ENCODE measurements at regions not wholly inside any gene's neighbourhood (a gene's known extent, or its start where the extent isn't known, plus 50 kb on each side); places are given as distances from the start of the nearest gene placed in this dataset.
"Not testable (repeated sequence)": the region's sequence is repeated elsewhere in the genome, so short reads cannot be mapped to it uniquely, and the experiment has no call there.

DNA sequence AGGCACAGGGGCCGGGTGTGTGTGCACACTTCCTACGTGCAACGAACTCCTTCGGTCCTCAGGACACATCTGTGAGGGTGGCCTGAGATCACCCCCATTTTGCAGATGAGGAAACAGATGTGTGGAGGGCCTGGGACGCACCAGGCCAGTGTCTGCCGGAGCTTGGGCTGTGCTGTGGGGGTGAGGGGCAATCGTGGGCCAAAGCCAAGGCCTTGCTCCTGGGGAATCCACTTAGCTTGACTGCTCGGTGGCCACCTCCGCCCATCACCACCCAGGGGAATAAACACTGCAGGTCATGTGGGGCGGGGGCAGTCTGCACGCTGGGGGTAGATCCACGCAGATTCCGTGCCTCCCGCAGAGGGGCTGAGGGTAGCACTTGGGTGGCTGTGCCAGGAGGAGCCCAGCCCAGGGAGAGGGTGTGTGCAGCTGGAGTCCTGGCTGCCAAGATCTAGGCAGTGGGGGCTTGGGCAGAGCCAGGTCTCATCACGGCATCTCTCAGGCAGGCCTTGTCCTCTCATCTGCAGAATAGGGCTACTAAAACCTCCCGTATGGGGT, 70.8 kb upstream of the EN2 start:
- 68% methylated on average over 16 of the region's 16 CpGs for WGBS
- no peak for DNase-seq
- Histone ChIP-seq H3K27me3 (ENCODE audit: control insufficient read depth, insufficient read depth) (no peaks in the 10 kb centered on the region), H3K4me3 (ENCODE audit: low read length) (no peak overlapping the region), H3K4me1 (ENCODE audit: control insufficient read depth, insufficient read depth, low read length) (no peaks in the 10 kb centered on the region), H3K27ac (ENCODE audit: low read length) (no peak overlapping the region), H3K9me3 (ENCODE audit: control insufficient read depth, low read length) (no peaks in the 10 kb centered on the region)
- no peak for ATAC-seq
- intact Hi-C loops (cut with DNase I): no loop called here

DNA sequence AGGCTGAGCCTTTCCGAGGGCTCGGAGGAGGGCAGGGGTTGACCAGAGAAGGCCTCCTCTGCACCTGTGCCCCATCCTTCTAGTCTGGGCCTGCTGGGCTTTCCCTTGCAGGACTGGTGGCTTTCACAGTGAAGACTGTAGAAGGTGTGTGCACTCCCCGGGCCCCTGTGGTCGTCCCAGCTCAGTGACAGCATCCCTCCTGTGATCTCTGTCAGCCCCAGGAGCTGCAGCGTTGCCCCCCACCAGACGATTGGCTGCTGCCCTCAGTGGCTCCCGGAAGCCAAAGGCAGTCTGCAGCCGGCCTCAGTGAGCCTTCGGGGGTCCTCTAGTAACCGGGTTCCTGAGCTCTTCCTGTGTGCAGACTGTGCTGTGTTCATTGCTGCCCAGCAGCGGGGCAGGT, 69.4 kb upstream of the EN2 start:
- DNase-seq: no peak
- no peak overlapping the region for H3K27ac ChIP-seq (ENCODE audit: low read length)
- 57% methylated on average over 11 of the region's 11 CpGs for WGBS
- no peaks in the 10 kb centered on the region for H3K9me3 ChIP-seq (ENCODE audit: control insufficient read depth, low read length)
- ATAC-seq: no peak
- no peaks in the 10 kb centered on the region for H3K4me1 ChIP-seq (ENCODE audit: control insufficient read depth, insufficient read depth, low read length)
- no peak overlapping the region for H3K4me3 ChIP-seq (ENCODE audit: low read length)
- no peaks in the 10 kb centered on the region for H3K27me3 ChIP-seq (ENCODE audit: control insufficient read depth, insufficient read depth)
- intact Hi-C loops (cut with DNase I): no loop called here

DNA sequence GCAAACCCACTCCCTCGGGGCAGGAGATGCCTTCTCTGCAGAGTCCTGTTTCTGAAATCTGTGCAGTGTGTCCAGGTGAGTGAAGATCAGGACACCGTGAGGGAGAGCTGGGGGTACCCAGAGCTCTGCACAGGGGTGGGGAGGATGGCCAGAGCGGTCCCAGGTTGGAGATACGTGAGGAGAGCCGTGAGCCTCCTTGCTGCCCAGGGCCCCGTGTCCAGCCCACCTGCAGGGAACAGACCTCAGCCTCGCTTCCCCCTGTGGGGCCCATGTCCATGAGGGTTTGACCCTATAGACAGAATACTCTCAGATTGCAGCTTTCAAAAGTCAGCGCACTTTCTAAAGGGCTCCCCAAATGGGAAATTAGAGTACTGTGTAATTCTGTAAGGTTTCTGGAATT, 66.5 kb upstream of the EN2 start:
- Histone ChIP-seq H3K27me3 (ENCODE audit: control insufficient read depth, insufficient read depth) (no peaks in the 10 kb centered on the region), H3K4me1 (ENCODE audit: control insufficient read depth, insufficient read depth, low read length) (no peaks in the 10 kb centered on the region), H3K4me3 (ENCODE audit: low read length) (no peak overlapping the region), H3K27ac (ENCODE audit: low read length) (no peak overlapping the region), H3K9me3 (ENCODE audit: control insufficient read depth, low read length) (no peaks in the 10 kb centered on the region)
- intact Hi-C loops (cut with DNase I): no loop called here
- ATAC-seq (no peak), DNase-seq (no peak)
- WGBS: 74% methylated on average over 8 of the region's 8 CpGs

DNA sequence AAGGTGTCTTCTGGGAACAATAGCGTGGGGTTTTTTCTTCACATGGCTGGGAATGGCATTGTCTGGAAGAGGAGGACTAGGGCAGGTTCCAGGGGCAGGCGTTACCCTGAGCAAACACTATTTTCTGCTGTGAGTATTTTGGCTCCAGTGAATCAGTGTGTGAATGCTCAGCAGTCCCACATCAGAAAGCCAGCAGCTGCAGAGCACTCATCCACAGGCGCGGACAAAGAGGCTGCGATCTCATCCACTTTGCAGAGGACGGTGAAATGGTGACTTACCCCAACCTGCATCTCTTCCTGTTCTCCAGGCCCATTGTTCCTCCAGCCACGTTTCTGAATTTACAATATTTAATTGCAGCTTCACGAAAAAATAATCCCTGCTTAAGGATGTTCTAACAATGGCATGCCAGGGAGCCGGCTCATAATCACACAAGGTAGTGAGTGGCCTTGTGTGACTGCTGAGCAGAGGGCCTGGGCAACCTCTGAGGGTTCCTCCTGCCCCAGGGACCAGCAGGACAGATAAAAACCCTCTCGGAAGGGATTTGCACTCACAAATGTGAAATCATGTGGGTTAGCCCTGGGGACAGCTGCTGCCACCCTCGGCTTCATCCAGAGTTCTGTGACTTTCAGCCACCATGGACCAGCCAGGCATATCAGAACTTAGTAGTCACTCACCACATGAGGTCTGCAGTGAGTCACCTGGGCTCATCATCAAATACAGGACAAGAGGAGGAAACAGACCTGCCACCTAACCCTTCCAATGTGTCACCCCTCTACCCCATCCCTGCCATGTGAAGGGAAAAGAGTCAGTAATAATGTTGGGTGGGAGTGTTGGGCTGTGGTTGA, 65.0 kb upstream of the EN2 start:
- Histone ChIP-seq H3K4me1 (ENCODE audit: control insufficient read depth, insufficient read depth, low read length) (no peaks in the 10 kb centered on the region), H3K27ac (ENCODE audit: low read length) (no peak overlapping the region), H3K27me3 (ENCODE audit: control insufficient read depth, insufficient read depth) (no peaks in the 10 kb centered on the region), H3K4me3 (ENCODE audit: low read length) (no peak overlapping the region), H3K9me3 (ENCODE audit: control insufficient read depth, low read length) (no peaks in the 10 kb centered on the region)
- intact Hi-C loops (cut with DNase I): no loop called here
- WGBS: 70% methylated on average over 11 of the region's 11 CpGs
- DNase-seq (no peak), ATAC-seq (no peak)

DNA sequence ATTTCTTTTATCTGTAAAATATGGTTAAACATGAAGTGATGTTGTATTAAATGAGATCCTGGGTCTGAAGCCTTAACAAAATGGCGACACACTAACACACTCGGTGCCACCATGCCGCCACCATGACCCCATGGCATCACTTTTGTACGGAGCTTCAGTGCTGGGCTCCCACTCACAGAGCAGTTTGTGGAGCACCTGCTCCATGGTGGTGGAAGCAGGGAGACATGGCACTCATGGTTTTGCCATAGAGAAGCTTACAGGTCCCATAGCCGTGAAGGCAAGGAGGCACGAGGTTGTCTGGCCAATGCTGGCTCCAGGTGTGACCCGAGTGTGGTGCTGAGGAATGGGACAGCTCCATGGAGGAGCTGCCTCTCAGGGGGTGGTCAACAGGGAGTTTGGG, 63.5 kb upstream of the EN2 start:
- Histone ChIP-seq H3K9me3 (ENCODE audit: control insufficient read depth, low read length) (no peaks in the 10 kb centered on the region), H3K4me3 (ENCODE audit: low read length) (no peak overlapping the region), H3K27ac (ENCODE audit: low read length) (no peak overlapping the region), H3K4me1 (ENCODE audit: control insufficient read depth, insufficient read depth, low read length) (no peaks in the 10 kb centered on the region), H3K27me3 (ENCODE audit: control insufficient read depth, insufficient read depth) (no peaks in the 10 kb centered on the region)
- ATAC-seq: no peak
- WGBS: 86% methylated on average over 7 of the region's 7 CpGs
- DNase-seq: no peak
- intact Hi-C loops (cut with DNase I): no loop called here

DNA sequence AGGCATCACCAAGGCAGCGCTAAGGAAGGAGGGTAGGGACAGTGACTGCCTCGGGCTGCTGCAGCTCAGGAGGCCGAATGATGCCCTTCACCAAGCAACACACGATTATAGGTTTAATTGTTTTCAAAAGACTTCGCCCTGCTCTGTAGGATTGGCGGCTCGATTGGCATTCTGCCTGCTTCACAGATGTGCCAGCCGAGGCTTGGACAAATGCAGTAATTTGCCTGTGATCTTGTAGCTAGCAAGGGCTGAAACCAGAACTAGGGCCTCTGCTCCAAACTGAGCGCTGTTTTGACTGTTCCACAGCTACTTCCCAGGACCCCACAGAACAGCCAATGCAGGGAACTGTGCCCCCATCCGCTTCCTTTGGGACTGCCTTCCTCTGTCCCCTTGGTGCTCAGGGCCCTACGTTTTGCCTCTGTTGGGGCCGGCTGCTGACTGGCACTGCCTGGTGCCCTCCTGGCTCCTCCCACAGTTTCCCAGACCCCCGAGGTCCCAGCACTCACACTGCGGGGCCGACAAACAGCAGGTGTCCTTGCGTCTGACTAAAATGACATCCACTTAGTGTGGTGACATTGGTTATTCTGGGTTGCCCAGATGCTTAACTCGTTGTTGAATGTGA, 62.6 kb upstream of the EN2 start:
- ATAC-seq (no peak), DNase-seq (no peak)
- Histone ChIP-seq H3K4me1 (ENCODE audit: control insufficient read depth, insufficient read depth, low read length) (no peaks in the 10 kb centered on the region), H3K27me3 (ENCODE audit: control insufficient read depth, insufficient read depth) (no peaks in the 10 kb centered on the region), H3K9me3 (ENCODE audit: control insufficient read depth, low read length) (no peaks in the 10 kb centered on the region), H3K27ac (ENCODE audit: low read length) (no peak overlapping the region), H3K4me3 (ENCODE audit: low read length) (no peak overlapping the region)
- WGBS: 57% methylated on average over 17 of the region's 17 CpGs
- intact Hi-C loops (cut with DNase I): no loop called here

DNA sequence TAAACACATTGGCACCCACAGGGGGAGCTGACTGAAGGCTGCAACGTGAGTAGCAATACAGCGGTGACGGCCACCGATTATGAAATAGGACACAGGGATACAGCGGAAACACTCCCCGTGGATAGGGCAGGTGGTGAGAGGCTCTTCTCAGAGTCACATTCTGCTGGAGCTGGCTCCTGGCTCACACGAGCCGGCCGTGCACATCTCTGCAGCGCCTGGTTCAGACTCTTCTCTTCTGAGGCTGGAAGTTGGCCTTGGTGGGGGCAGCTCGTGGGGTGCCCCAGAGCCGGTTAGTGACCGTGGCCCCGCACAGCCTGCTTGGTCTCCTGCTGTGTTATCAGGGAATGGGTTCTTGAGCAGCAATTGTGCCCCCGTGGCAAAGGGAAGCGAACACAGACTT, 61.3 kb upstream of the EN2 start:
- no peak overlapping the region for H3K27ac ChIP-seq (ENCODE audit: low read length)
- intact Hi-C loops (cut with DNase I): no loop called here
- DNase-seq (no peak), ATAC-seq (no peak)
- H3K4me3 ChIP-seq (ENCODE audit: low read length): no peak overlapping the region
- no peaks in the 10 kb centered on the region for H3K4me1 ChIP-seq (ENCODE audit: control insufficient read depth, insufficient read depth, low read length)
- no peaks in the 10 kb centered on the region for H3K9me3 ChIP-seq (ENCODE audit: control insufficient read depth, low read length)
- H3K27me3 ChIP-seq (ENCODE audit: control insufficient read depth, insufficient read depth): no peaks in the 10 kb centered on the region
- WGBS: 83% methylated on average over 16 of the region's 16 CpGs

DNA sequence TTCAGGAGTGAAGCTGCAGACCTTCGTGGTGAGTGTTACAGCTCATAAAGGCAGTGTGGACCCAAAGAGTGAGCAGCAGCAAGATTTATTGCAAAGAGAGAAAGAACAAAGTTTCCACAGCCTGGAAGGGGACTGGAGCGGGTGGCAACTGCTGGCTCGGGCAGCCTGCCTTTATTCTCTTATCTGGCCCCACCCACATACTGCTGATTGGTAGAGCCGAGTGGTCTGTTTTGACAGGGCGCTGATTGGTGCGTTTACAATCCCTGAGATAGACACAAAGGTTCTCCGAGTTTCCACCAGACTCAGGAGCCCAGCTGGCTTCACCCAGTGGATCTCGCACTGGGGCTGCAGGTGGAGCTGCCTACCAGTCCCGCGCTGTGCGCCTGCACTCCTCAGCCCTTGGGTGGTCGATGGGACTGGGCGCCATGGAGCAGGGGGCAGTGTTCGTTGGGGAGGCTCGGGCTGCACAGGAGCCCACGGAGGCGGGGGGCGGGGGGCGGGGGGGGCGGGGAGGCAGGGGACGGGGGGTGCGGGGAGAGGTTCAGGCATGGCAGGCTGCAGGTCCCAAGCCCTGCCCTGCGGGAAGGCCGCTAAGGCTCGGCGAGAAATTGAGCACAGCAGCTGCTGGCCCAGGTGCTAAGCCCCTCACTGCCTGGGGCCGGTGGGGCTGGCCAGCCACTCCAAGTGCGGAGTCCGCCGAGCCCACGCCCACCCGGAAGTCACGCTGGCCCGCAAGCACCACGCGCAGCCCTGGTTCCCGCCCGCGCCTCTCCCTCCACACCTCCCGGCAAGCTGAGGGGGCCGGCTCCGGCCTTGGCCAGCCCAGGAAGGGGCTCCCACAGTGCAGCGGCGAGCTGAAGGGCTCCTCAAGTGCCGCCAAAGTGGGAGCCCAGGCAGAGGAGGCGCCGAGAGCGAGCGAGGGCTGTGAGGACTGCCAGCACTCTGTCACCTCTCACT, 59.9 kb upstream of the EN2 start:
- H3K4me1 ChIP-seq (ENCODE audit: control insufficient read depth, insufficient read depth, low read length); H3K4me3 ChIP-seq (ENCODE audit: low read length); DNase-seq; intact Hi-C loops (cut with DNase I); ATAC-seq; H3K9me3 ChIP-seq (ENCODE audit: control insufficient read depth, low read length); H3K27ac ChIP-seq (ENCODE audit: low read length); H3K27me3 ChIP-seq (ENCODE audit: control insufficient read depth, insufficient read depth): not testable (repeated sequence)
- 90% methylated on average over 49 of the region's 49 CpGs for WGBS

DNA sequence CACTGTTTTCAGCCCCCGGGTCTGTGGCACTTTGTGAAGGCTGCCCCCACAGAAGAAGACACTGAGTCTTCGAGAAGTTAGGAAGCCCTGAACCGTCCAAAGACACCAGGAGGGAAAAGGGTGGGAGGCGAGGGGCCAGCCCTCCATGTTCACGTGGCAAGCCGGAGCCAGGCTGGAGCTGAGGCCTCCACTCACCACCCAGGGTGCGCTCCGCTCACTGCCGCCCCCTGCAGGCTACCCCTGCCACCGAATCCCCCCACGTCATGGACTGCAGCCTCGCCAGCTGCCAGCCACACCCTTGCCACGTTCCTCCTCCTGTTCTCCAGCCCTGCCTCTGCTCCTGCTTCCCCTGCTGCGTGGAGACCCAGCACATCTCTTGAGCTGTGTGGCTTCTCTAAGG, 59.0 kb upstream of the EN2 start:
- H3K27me3 ChIP-seq (ENCODE audit: control insufficient read depth, insufficient read depth): no peaks in the 10 kb centered on the region
- WGBS: 77% methylated on average over 14 of the region's 14 CpGs
- DNase-seq (no peak), ATAC-seq (no peak)
- intact Hi-C loops (cut with DNase I): no loop called here
- H3K4me1 ChIP-seq (ENCODE audit: control insufficient read depth, insufficient read depth, low read length): no peaks in the 10 kb centered on the region
- H3K9me3 ChIP-seq (ENCODE audit: control insufficient read depth, low read length): no peaks in the 10 kb centered on the region
- H3K4me3 ChIP-seq (ENCODE audit: low read length): no peak overlapping the region
- no peak overlapping the region for H3K27ac ChIP-seq (ENCODE audit: low read length)

DNA sequence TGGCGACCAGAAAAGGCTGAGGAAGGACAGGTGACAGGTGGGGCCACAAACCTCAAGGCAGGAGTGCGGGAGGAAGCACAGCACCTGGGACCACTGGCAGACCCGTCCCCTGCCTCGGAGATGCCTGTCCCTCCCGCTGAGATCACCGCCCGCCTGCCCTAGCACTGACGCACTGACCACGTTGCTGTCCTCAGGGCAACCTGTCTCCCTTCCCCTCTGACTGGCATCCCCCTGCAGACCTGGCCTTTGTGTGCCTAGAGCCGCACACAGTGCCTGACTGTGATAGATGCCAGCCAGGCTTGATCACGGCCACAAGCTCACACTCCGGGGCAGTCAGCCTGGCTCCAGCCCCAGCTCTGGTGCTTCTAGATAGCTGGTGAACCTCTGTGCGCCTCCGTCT, 58.4 kb upstream of the EN2 start:
- no peak overlapping the region for H3K4me3 ChIP-seq (ENCODE audit: low read length)
- no peaks in the 10 kb centered on the region for H3K9me3 ChIP-seq (ENCODE audit: control insufficient read depth, low read length)
- DNase-seq (no peak), ATAC-seq (peak in 1 of 2 donors; percentile 31)
- 88% methylated on average over 14 of the region's 14 CpGs for WGBS
- no peak overlapping the region for H3K27ac ChIP-seq (ENCODE audit: low read length)
- intact Hi-C loops (cut with DNase I): no loop called here
- no peaks in the 10 kb centered on the region for H3K4me1 ChIP-seq (ENCODE audit: control insufficient read depth, insufficient read depth, low read length)
- no peaks in the 10 kb centered on the region for H3K27me3 ChIP-seq (ENCODE audit: control insufficient read depth, insufficient read depth)

DNA sequence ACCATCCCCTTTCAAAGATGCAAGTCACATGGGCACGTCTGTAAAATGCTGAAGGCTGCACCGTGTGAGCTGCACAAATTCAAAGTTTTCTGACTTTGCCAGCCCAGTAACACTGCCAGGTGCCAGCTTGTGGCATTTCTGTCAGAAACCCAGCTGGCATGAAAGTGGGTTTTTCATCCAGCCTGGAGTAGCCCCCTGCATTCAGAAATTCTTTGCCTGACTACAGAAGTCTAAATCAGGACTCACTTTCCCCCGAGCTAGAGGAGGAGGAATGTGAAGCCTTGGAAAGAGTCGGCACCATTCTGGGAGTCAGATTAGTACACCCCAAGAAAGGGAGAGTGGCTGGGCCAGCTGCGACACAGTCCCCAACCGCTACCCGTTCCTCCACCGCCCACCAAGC, 56.7 kb upstream of the EN2 start:
- no peaks in the 10 kb centered on the region for H3K9me3 ChIP-seq (ENCODE audit: control insufficient read depth, low read length)
- intact Hi-C loops (cut with DNase I): no loop called here
- H3K27ac ChIP-seq (ENCODE audit: low read length): no peak overlapping the region
- no peaks in the 10 kb centered on the region for H3K27me3 ChIP-seq (ENCODE audit: control insufficient read depth, insufficient read depth)
- no peak overlapping the region for H3K4me3 ChIP-seq (ENCODE audit: low read length)
- DNase-seq (peak in 2 of 3 donors; percentile 3 to 13), ATAC-seq (no peak)
- WGBS: 48% methylated on average over 8 of the region's 8 CpGs
- H3K4me1 ChIP-seq (ENCODE audit: control insufficient read depth, insufficient read depth, low read length): no peaks in the 10 kb centered on the region
